Caco-2 (cell line): ENCODE measurements at regions not wholly inside any gene's neighbourhood (a gene's known extent, or its start where the extent isn't known, plus 50 kb on each side); places are given as distances from the start of the nearest gene placed in this dataset.

Experiments used
- BruUV-seq: library from RNA; stranded (reverse); fragments of 400-500 nt; replicated peaks from 2 replicates; lab custom pipeline; 2021; lab: Mats Ljungman, UMichigan
- CTCF ChIA-PET: fragments of 300-600 bp; sonication (Branson Sonifier 250); formaldehyde crosslinking; loops from one replicate; lab custom pipeline; 2022; ENCODE audit warnings: antibody characterized with exemption; lab: Charles Lee
- POLR2A ChIA-PET: fragments of 300-600 bp; sonication (Branson Sonifier 250); formaldehyde crosslinking; loops from one replicate; lab custom pipeline; 2022; ENCODE audit warnings: antibody characterized with exemption; lab: Charles Lee
- DNase-seq, 2 experiments: peaks; one replicate each; pipeline versions ENCODE4 v3.0.0 to v3.0.0-alpha.2; 2020 to 2022
- H3K27me3 ChIP-seq: replicated peaks from 2 replicates; pipeline ENCODE4 v1.6.0; 2011; ENCODE audit warnings: low read length; ENCODE audit not compliant: control insufficient read depth, insufficient read depth
- H3K36me3 ChIP-seq: 2 replicates; pipeline ENCODE4 v1.5.1; 2011; ENCODE audit warnings: low read length; ENCODE audit not compliant: control insufficient read depth, insufficient read depth
- H3K4me1 ChIP-seq: fragments of 250-450 bp; sonication (Bioruptor Pico); 2 replicates; pipeline ENCODE4 v1.5.1; 2020; ENCODE audit warnings: mild to moderate bottlenecking
- H3K4me3 ChIP-seq: 2 replicates; pipeline ENCODE4 v1.5.1; 2011; ENCODE audit warnings: low read depth, mild to moderate bottlenecking, control low read depth, low read length
- H3K9me3 ChIP-seq: fragments of 250-450 bp; sonication (Bioruptor Pico); 2 replicates; pipeline ENCODE4 v1.5.1; 2020; ENCODE audit warnings: mild to moderate bottlenecking, moderate library complexity
- H3K27ac Mint-ChIP-seq: one replicate; pipeline ENCODE4 v1.8.0; 2022; ENCODE audit warnings: mixed read lengths; ENCODE audit not compliant: unreplicated experiment
- H3K27me3 Mint-ChIP-seq: one replicate; pipeline ENCODE4 v1.8.0; 2022; ENCODE audit warnings: mixed read lengths; ENCODE audit not compliant: insufficient read depth, unreplicated experiment
- H3K36me3 Mint-ChIP-seq: one replicate; pipeline ENCODE4 v1.8.0; 2022; ENCODE audit warnings: mild to moderate bottlenecking, mixed read lengths; ENCODE audit not compliant: insufficient read depth, unreplicated experiment
- H3K4me1 Mint-ChIP-seq: one replicate; pipeline ENCODE4 v1.8.0; 2022; ENCODE audit warnings: low read depth, mixed read lengths; ENCODE audit not compliant: unreplicated experiment
- H3K4me3 Mint-ChIP-seq: one replicate; pipeline ENCODE4 v1.8.0; 2022; ENCODE audit warnings: mild to moderate bottlenecking, moderate library complexity, mixed read lengths; ENCODE audit not compliant: unreplicated experiment
- H3K9me3 Mint-ChIP-seq: one replicate; pipeline ENCODE4 v1.8.0; 2022; ENCODE audit warnings: mixed read lengths; ENCODE audit not compliant: unreplicated experiment
- CTCF ChIP-seq, 2 experiments: fragments of 200-600 bp in 1 of 2; IDR thresholded peaks; 1 replicate in 1 of 2; 2 replicates in 1 of 2; pipeline versions ENCODE4 v1.5.1 to v1.8.0; 2011 to 2022; ENCODE audit warnings: antibody characterized with exemption in 1 of 2, control low read depth in 1 of 2, inconsistent platforms in 1 of 2, low read depth in 1 of 2, low read length in 1 of 2, mild to moderate bottlenecking in 1 of 2, moderate library complexity in 1 of 2; ENCODE audit not compliant: insufficient read depth in 1 of 2, severe bottlenecking in 1 of 2, unreplicated experiment in 1 of 2
- intact Hi-C: fragments of 100-400 bp; cut with micrococcal nuclease; formaldehyde crosslinking; loops from one replicate; pipeline ENCODE4 v1.10.0; 2022; ENCODE audit not compliant: unreplicated experiment

DNA sequence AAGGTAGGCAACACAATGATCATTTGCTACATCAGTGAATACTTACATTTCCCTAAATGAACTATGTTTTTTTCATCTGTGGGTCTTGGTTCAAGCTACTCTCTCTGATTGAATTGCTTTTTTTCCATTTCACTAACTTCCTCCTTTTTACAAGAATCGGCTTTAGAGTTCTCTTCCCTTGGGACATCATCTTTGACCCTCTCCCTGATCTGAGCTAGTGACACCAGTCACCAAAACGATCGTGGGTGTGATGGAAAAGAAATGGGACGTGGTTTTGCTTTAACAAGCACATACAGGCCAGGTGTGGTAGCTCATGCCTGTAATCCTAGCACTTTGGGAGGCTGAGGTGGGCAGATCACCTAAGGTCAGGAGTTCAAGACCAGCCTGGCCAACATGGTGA is 129.9 kb downstream of the WT1 start:
- POLR2A ChIA-PET, result no interaction called here
- Mint-ChIP-seq H3K27me3 (no peaks in the 10 kb centered on the region), H3K4me3 (no peak overlapping the region), H3K36me3 (no peaks in the 10 kb centered on the region), H3K9me3 (no peaks in the 10 kb centered on the region), H3K4me1 (no peaks in the 10 kb centered on the region), H3K27ac (no peak overlapping the region)
- CTCF ChIA-PET, result no interaction called here
- no peaks in the 10 kb centered on the region for H3K36me3 ChIP-seq
- BruUV-seq, result no TSS peak
- no peak for DNase-seq
- TF ChIP-seq CTCF (IDR thresholded peaks at IDR 0.05; ENCODE audit: insufficient read depth in 1 of 2, low read depth in 1 of 2, low read length in 1 of 2, severe bottlenecking in 1 of 2, unreplicated experiment in 1 of 2), result no peak
- H3K4me3 ChIP-seq, result no peak overlapping the region
- H3K9me3 ChIP-seq, result no peaks in the 10 kb centered on the region
- no peaks in the 10 kb centered on the region for H3K4me1 ChIP-seq
- no peaks in the 10 kb centered on the region for H3K27me3 ChIP-seq
- intact Hi-C loops, result no loop called here

- H3K9me3 Mint-ChIP-seq, result no peaks in the 10 kb centered on the region
- no peak overlapping the region for H3K27ac Mint-ChIP-seq
- CTCF ChIA-PET, result interaction anchor here (1.0 kb wide), 1 partner anchor 11 kb away, joined by 3 read pairs; no protein-coding TSS in a partner anchor
- BruUV-seq, result no TSS peak
- Histone ChIP-seq H3K27me3 (no peaks in the 10 kb centered on the region), H3K4me1 (no peaks in the 10 kb centered on the region), H3K36me3 (no peaks in the 10 kb centered on the region), H3K4me3 (no peak overlapping the region), H3K9me3 (no peaks in the 10 kb centered on the region)
- no peak overlapping the region for H3K4me3 Mint-ChIP-seq
- POLR2A ChIA-PET, result interaction anchor here (0.6 kb wide), 1 partner anchor 9 kb away, joined by 3 read pairs; no protein-coding TSS in a partner anchor
- no peak for DNase-seq
- H3K27me3 Mint-ChIP-seq, result no peaks in the 10 kb centered on the region
- H3K36me3 Mint-ChIP-seq, result no peaks in the 10 kb centered on the region
- peaks cover 6% of the 10 kb centered on the region for H3K4me1 Mint-ChIP-seq
- intact Hi-C loops, result no loop called here
- TF ChIP-seq CTCF (IDR thresholded peaks at IDR 0.05; ENCODE audit: insufficient read depth in 1 of 2, low read depth in 1 of 2, low read length in 1 of 2, severe bottlenecking in 1 of 2, unreplicated experiment in 1 of 2), result no peak
Measured at GRCh38 chr11:32307471-32307870, 127.9 kb downstream of the WT1 start.

GRCh38 chr11:32307913-32308312 is 127.4 kb downstream of the WT1 start:
- Histone ChIP-seq H3K4me1 (no peaks in the 10 kb centered on the region), H3K4me3 (no peak overlapping the region), H3K9me3 (no peaks in the 10 kb centered on the region), H3K27me3 (no peaks in the 10 kb centered on the region), H3K36me3 (no peaks in the 10 kb centered on the region)
- no peaks in the 10 kb centered on the region for H3K9me3 Mint-ChIP-seq
- CTCF ChIA-PET, result interaction anchor here (1.0 kb wide), 1 partner anchor 11 kb away, joined by 3 read pairs; no protein-coding TSS in a partner anchor
- no peak overlapping the region for H3K27ac Mint-ChIP-seq
- TF ChIP-seq CTCF (IDR thresholded peaks at IDR 0.05; ENCODE audit: insufficient read depth in 1 of 2, low read depth in 1 of 2, low read length in 1 of 2, severe bottlenecking in 1 of 2, unreplicated experiment in 1 of 2), result no peak
- POLR2A ChIA-PET, result interaction anchor here (0.6 kb wide), 1 partner anchor 8 kb away, joined by 3 read pairs; no protein-coding TSS in a partner anchor
- no peak overlapping the region for H3K4me3 Mint-ChIP-seq
- no TSS peak for BruUV-seq
- H3K36me3 Mint-ChIP-seq, result no peaks in the 10 kb centered on the region
- H3K27me3 Mint-ChIP-seq, result no peaks in the 10 kb centered on the region
- DNase-seq, result no peak
- H3K4me1 Mint-ChIP-seq, result peaks cover 11% of the 10 kb centered on the region
- intact Hi-C loops, result no loop called here
